Forelimb muscle (tissue), 1 donor: ENCODE measurements at regions not wholly inside any gene's neighbourhood (a gene's known extent, or its start where the extent isn't known, plus 50 kb on each side); places are given as distances from the start of the nearest gene placed in this dataset.

Experiments
- DNase-seq: peaks from one replicate; pipeline ENCODE4 v3.0.0-alpha.2; 2013; ENCODE audit warnings: low read depth

DNA sequence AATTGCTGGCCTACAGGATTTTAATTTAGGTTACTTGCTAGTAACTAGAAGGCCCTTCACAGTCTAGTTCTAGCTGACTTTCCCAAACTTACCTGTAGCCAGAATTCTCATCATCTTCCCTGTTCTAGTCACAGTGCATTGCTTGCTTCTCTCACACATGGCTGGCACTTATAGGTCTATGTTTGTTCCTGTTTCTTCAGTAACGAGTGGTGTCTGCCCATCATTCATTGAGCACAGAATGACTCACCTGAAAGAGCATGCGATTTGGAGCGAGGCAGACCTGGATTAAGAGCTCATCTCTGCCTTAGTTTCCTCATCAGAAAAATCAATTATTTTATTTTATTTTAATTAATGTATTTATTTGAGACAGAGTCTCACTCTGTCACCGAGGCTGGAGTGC is 201.7 kb upstream of the ANK2 start:
- DNase-seq = no peak

DNA sequence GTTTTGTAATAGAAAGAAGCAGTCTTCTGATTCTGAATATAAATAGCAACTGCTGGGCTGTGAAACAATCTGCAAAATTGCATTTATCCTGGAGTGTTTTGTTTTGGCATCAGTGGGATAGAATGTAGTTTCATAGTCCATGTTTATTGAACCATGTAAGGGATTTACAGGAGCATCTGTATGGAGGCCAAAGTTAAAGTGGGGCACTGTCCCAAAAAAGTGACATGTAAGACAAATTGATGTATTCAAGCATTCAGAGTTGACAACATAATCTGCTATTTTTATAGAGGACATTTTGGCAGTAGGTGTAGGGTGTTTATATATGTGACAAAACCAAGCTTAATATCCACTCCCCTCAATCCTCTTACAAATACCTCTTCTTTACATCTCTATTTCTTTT is 200.5 kb upstream of the ANK2 start:
- DNase-seq = no peak

DNA sequence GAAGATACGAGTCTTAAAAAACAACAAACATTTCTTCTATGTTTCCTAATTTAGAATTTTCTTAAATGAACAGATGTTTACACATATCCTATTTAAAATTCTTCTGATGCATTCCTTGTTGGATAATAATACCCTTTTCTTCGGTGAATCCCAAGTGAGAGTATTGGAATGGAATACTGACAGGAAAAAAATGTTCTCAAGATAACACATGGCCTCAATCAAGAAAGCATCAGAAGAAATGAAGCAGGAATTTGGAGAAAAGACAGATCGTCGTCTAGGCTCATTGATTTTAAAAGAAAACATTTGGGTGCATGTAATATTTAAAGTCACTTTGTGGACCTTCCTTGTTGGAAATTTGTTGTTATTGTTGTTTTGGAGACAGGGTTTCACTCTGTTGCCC is 196.9 kb upstream of the ANK2 start:
- no peak for DNase-seq

DNA sequence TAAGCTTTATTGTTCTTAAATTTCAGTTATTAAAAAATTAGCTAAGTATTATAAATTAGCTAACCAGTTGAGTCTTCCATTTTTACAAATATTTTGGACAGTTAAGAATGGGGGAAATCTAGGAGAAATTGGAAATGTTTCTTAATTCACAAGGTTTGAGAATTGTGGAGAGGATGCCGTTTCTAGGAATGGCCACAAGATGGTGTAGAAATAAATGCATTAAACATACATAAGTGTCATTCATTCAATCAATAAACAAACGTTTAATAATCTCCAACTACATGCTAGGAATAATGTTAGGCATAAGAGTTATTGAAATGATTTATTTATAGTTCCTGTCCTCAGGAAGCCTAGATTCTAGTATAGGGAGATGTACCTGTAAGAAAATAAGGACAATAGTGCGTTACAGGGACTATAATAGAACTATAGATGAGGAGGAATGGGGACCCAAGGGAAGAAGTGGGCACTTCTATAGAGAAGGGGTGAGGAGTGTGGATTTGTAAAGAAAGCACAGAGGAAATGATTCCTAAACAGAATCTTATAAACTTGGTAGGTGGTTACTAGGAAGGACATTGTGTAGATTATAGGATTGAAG is 195.7 kb upstream of the ANK2 start:
- no peak for DNase-seq

DNA sequence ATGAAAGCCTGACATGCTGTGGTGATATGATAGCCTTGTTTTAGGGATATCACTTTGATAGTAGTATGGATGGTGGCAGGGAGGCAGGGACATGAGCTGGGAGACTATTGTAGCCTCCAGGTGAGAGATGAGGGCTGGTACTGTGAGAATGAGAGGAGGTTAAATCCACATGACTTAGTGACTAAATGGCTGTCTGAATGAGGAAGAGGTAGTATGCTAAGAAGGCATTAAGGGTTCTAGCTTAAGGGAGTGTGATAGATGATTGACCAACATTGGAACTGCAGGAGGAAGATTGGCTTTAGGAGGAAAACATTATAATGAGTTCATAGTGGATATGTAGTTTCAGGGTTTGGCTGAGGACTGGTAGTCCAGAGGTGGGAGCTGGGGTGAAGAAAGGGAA is 195.0 kb upstream of the ANK2 start:
- DNase-seq = no peak

DNA sequence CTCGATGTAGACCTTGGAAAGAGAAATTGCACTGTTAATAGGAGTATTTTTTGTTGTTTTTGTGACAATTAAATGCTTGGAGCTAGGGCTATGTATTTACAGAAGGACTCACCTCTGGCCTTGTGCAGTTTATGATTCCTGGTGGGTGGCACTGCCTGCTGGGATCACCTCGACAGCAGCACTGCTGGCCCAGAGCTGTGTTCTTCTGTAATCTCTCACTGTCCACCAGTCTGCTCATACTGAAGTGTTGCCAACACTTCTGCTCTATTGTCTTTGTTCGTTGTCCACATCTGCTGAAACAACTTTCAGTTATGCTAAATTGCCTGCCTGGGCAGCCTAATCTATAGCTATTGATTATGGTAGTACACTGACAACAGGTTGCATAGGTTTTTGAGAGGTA is 194.4 kb upstream of the ANK2 start:
- DNase-seq = no peak

DNA sequence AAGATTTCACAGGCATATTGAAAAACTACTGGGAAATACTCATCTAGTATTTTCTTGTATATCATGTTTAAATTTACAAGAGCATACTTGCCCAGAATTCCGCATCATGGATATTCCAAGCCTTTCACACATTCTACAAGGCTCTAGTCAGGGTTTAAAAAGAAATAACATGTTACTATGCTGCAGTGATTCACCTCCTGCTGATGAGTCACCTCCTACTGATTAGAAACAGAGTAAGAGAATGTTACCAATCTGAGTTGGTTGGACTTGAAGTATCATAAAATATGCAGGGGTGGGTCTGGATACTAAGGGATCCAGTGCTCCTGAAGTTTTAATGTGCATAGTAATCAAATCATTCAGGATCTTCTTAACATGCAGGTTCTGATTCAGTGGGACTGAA is 192.0 kb upstream of the ANK2 start:
- no peak for DNase-seq

DNA sequence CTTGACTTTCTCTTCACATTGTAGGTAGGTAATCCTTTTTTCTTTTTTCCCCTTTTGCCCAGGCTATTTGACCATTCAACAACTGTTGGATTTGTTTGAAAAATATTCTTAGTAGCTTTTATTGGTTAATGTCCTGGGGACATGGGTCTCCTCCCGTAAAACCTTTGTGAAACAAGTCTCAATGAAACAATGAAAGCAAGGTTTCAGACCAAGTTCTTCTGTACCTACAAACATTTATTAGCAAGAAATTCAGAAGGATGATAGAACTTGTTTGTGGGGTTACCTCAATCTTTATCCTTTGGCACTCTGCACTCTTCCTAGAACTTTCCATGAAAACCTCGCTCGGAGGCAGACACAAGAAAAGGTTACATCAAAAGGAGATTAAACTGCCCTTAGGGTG is 190.7 kb upstream of the ANK2 start:
- no peak for DNase-seq

DNA sequence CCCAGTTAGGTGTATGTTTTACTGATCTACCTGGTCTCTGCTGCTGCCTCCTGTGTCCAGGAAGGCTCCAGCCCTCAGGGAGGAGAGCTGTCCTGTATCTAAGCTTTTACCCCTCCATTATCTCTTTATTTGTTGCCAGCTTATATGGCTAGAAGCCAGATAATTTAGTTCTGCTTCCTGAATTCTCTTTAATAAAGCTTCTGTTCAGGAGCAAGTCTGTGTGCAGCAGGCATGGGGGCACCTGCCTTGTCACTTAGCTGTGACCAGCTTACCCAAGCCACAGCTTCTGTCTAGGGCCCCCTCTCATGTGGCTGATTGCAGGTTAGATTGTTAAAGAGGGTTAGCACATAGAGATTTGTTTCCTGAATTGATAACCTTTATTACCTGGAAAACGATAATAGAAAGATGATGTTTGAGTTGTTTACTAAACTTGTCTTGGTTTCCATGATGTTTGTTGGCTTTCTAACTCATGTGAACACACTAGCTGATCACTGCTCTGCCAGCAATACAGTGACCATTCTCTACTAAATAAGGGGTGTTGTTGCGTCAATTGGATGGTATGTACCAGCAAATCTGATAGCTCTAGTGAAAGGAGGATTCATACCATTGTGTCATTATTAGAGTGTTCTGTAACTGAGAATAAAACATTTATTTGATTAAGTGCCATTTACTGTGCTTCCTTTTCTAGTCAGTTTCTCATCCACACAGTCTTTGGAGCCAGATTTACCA is 189.8 kb upstream of the ANK2 start:
- DNase-seq = no peak

DNA sequence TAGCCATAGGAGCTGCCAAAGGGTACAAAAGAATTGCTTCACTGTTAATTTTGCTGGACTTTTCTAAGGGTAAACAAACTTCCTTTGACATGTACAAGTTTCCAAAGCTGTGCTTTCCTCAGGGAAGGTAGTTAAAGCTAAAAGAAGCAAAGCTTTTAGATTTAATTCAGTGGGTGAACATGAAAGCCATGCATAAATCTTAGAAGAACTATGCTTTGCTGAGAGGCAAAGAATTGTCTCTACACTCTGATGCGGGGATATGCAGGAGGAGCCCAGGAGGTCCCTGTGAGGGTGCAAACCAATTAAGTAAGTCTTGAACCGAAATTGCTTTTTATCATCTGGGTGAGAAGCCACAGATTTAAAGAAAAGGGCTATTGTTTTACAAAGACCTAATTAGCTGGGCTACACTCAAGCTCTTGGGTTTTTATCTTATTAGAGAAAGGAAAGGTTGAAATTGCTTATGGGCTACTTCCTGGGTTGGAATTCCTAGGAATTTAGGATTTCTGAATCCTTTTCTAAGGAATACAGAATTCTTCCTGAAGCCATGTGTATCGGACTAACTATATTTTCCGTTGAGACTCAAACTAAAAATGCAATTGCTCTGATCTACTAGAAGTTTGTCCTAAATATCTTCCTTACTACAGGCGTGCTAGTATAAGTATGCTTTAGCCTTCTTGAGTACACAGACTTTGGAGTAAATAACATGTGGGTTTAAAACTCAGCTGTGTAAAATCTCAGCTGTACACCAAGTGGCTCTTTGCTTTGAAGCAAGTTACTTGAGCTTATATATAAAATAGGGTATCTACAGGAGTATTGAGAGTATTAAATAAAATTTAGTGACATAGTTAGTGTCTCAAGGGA is 188.4 kb upstream of the ANK2 start:
- DNase-seq = no peak

DNA sequence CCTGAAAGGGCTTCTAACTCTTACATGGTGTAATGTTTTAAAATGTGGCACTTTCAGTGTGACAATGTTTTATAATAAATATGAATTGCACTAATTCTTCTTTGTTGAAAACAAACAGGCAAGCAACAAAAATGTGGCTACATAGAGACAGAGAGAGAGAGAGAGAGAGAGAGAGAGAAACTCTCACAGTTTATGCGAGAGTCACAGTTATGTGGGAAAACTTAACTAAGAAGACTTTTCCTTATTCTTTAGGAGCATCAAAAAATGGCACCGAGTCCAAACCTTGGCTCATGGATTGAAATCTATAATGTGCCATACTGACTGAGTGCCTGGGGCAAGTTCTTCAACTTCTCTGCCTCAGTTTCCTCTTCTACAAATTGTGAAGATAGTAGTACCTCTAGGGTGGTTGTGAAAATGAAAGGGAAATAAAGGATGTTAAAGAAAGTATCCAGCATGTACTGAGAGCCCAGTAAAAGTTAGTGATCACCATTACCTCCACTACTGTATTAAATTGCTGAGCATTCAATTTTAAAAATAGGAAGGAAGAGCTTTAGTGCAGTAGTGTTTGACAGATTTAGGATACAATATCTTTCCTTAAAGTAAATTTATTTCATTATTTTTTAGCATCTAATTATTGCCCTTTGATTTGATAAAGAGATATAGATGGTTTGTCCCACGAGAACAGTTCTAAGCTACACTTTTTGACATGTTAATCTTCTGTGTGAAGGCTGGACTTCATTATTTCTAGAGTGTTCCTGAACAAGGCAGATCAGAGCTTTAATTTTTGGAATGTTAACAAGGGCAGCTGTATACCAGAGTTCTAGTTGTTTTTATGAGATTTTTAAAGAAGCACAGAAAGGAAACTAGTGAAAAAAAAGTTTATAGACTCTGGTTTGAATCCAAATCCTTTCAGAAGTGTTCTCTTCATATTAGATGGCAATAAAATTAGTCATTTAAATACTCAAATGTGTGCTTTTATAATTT is 187.5 kb upstream of the ANK2 start:
- DNase-seq = no peak

DNA sequence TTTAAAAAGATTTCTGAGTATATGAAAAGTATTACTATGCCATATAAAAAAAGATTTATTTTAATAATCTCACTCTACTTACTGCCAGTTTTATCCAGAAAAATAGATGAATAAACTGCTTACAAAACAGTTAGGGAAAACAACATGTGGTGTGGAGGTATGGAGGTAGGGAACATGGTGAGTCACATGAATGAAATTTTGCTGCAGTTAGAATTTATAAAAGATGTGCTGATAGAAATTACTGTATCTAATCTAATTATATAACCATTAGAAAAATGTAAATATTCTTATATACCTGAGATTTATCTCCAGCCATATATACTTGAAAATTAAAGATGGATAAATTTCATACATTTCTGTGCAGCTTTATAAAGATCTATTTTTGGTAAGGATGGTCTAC is 184.0 kb upstream of the ANK2 start:
- no peak for DNase-seq

DNA sequence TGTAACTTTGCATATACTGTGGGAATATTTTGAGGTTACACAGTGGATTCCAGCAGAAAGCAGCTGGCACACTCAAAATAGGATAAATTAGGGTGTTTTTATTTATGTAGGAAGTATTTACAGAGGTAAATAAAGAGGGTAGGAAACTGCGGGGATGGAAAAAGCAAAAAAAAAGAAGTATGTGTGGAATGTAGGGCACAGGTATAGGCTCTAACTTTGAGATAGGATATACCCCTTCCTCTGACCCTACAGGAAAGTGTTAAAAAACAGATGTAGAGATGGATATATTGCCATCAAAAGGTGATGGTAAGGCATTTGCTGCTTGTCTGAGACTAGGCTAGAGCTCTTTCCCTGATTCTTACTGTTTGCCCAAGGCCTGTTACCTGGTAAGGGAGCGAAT is 173.1 kb upstream of the ANK2 start:
- DNase-seq = no peak

DNA sequence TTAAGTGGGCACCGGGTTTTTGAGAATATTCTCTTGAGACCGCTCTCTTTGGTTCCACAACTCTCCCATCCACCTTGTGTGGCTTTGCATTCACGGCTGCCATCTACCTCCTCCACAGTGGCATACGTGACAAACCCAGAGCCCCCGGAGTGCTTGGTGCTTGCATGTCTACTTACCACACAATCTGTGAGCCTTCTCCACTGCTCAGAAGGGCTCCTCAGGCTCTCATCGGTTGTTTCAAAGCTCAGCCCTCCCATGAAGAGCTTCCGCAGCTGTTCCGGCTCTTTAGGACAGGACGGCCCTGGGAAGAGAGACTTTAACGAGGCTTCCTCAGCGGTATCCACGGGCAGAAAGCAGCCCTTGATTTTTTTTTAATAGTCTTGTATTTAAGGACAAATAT is 167.6 kb upstream of the ANK2 start:
- DNase-seq = no peak

DNA sequence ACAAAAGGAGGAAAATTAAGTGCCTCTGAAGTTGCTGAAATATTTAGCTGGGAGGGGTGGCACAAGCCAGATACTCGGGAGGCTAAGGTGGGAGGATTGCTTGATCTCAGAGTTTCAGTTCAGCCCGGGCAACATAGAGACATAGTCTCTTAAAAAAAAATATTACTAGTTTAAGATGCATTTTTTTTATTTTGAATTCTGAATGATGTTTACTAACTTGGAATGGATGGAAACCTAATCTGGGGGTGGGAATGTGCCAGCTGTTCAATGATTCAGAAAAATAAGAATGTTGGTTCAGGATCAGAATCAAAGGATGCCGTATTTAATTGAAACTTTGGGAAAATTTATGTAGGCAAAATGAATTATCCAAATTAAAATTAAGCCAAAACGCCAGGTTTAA is 167.2 kb upstream of the ANK2 start:
- no peak for DNase-seq

DNA sequence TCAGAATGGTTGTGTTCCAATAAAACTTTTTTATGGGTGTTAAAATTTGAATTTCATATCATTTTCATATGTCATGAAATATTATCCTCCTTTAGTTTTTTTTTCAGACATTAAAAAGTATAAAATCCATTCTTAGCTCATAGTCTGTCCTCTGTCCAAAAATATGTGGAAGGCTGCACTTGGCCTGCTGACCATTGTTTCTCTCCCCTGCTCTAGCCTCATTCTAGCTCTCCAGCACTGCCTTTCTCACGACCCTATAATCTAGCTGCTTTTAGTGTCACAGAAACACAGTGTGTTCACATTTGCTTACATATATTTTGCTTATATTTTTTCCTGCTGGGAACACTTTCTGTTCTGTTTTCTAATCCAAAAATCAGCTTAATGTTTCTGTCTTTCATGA is 165.0 kb upstream of the ANK2 start:
- peak; percentile 74 for DNase-seq

DNA sequence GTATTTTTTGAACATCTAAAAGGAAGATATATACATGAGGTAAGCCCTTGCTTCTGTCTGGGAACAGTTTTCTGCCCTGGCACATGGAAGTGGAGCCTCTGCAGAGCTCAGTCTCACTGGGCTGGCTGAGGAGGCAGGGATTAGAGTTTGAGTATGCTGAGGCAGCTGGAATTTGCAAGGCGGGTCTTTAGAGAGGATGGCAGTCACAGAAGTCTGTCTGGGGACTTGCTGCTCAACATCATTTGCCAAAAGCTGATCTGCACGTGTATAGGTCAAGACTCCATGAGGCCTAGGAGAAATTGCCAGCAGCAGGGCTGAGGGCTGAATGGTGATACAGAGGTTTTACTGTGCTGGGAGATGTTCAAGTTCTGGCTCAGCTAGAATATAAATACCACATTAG is 163.6 kb upstream of the ANK2 start:
- no peak for DNase-seq

DNA sequence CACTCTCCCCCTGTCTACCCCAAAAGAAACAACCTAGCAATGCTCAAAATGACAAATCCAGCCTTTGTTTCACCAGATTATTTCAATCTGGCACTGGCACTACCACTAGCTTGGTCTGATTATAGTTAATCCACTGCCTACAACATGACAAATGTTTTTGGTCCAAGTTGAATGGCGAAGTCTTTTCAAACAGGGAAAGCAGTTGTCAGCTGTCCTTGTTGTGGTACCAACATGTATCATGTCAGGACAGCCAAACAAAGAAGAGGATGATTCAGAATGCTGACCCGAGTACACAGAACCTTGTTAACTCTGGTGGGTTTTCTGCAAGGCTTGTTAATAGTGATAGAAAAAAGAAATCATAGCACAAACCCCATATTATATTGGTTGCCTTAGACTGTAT is 160.8 kb upstream of the ANK2 start:
- no peak for DNase-seq

DNA sequence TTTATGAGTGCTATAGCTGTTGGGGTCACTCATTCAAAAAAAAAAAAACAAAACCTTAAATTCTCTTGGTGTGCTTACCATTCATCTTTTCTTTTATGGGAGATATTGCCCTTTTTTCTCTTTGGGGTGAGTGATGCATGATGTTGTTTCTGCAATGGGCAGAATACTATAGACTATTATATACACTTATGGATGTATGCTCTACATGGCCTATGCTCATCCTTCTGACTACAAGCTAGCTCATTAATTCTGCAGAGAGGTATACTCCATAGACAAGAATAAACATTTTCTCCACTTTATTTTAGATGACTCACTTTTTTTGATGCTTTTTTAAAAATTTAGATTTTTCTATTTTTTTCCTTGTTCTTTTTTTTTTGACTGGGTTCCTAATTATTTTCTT is 160.3 kb upstream of the ANK2 start:
- DNase-seq = no peak

DNA sequence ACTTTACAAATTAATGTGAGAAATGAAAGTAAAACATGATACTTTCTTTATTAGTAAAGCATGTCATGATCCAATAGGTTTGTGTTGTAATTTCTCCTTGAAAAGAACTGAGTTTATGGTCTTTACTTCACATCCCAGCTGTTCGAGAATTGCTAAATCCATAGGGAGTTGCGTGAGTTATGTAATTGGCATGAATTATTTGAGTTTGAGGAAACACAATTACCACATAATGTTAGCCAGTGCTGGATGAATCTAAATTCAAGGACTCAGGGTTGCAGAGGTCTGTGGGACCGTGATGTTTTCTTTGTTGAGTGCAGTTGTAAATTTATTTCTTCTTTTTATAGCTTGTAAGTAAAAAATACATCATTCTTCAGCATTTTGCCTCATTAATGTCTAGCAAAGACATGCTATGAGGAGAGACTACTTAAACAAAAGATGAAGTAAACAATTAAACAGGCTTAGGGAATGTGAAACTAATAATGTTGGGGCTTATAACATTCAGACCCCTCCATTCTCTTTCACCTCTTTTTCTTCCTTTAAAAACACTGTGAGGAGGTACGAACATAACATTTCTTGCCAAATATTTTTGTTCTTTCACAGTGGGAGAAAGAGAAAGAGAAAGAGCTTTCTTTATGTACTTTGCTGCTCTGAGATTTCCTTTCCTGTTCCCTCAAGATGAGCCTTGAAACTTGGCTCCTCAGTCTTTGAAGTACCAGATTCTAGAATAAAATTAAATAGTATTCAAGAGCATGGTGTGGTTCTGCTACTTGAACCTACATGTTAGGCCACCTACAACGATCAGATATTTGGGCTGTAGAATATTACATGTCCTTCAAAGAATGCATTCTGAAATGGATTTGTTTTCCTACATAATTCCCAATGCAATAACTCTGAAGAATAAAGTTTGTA is 159.6 kb upstream of the ANK2 start:
- DNase-seq = peak; percentile 94

DNA sequence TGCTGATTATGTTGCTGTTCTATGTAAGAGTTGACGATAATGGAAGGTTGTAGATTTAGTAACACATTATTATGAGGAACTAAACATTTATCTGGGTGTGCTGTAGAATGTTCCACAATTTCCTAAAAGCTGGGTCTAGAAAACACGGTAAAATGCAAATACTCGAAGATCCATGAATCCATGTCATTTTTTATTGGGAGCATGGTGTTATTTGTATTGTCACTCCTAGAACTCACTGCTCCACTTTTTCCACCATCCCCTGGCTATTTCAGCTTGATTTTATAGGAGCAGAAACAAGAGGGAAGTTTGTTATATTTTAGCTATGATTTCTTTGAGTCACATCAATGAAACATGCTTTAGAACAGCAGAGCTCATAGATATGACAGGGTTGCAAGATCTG is 155.0 kb upstream of the ANK2 start:
- no peak for DNase-seq
